ENCODE measurements at regions not wholly inside any gene's neighbourhood (a gene's known extent, or its start where the extent isn't known, plus 50 kb on each side); places are given as distances from the start of the nearest gene placed in this dataset.

GRCh38 chr5:145198525-145199260 is 636.4 kb downstream of the PRELID2 start:
- Histone ChIP-seq H3K36me3 (no peaks in the 10 kb centered on the region), H3K9me3 (no peaks in the 10 kb centered on the region), H3K4me3 (no peak overlapping the region), H3K4me1 (no peaks in the 10 kb centered on the region), H3K27me3 (no peaks in the 10 kb centered on the region), H3K27ac (no peak overlapping the region)
- DNase-seq (no peak), ATAC-seq (no peak)
- intact Hi-C loops (cut with DNase I) = no loop called here
- TF ChIP-seq POLR2A (IDR thresholded peaks at IDR 0.05) = no peak
- no peak for TF ChIP-seq CTCF (IDR thresholded peaks at IDR 0.05)
- WGBS, 4 donors = 76 to 89% (median 86%) methylated on average over 1 of the region's 1 CpG

- WGBS, 4 donors = 65 to 92% (median 78%) methylated on average over 4 of the region's 4 CpGs
- no peak overlapping the region for H3K4me3 ChIP-seq
Measured at GRCh38 chr5:145189746-145190145, 645.4 kb downstream of the PRELID2 start.

GRCh38 chr5:145180371-145180770 is 654.8 kb downstream of the PRELID2 start:
- no peak overlapping the region for H3K27ac ChIP-seq

More at GRCh38 chr5:145189746-145190145, 645.4 kb downstream of the PRELID2 start:
- Histone ChIP-seq H3K9me3 (no peaks in the 10 kb centered on the region), H3K27ac (no peak overlapping the region), H3K36me3 (no peaks in the 10 kb centered on the region), H3K27me3 (no peaks in the 10 kb centered on the region), H3K4me1 (no peaks in the 10 kb centered on the region)
- DNase-seq = no peak
- intact Hi-C loops (cut with DNase I) = no loop called here
- no peak for TF ChIP-seq POLR2A (IDR thresholded peaks at IDR 0.05)
- no peak for TF ChIP-seq CTCF (IDR thresholded peaks at IDR 0.05)
- no peak for ATAC-seq

More at GRCh38 chr5:145180371-145180770, 654.8 kb downstream of the PRELID2 start:
- TF ChIP-seq CTCF (IDR thresholded peaks at IDR 0.05) = no peak
- DNase-seq = no peak
- no peaks in the 10 kb centered on the region for H3K4me1 ChIP-seq
- intact Hi-C loops (cut with DNase I) = no loop called here
- no peak for ATAC-seq
- WGBS, 4 donors = 76 to 87% (median 82%) methylated on average over 5 of the region's 5 CpGs
- H3K4me3 ChIP-seq = no peak overlapping the region
- H3K9me3 ChIP-seq = no peaks in the 10 kb centered on the region
- no peaks in the 10 kb centered on the region for H3K27me3 ChIP-seq
- no peaks in the 10 kb centered on the region for H3K36me3 ChIP-seq

Measured in heart left ventricle (tissue), 16 donors.